ENCODE measurements at regions not wholly inside any gene's neighbourhood (a gene's known extent, or its start where the extent isn't known, plus 50 kb on each side); places are given as distances from the start of the nearest gene placed in this dataset.

GRCh38 chr2:104635608-104636007, 218.3 kb upstream of the POU3F3 start:
- no peak for DNase-seq (ENCODE audit: low spot score)

- no peak for DNase-seq (ENCODE audit: low spot score)
Observed at GRCh38 chr2:104638190-104638858, 215.6 kb upstream of the POU3F3 start.

GRCh38 chr2:104638859-104639202, 215.1 kb upstream of the POU3F3 start:
- DNase-seq (ENCODE audit: low spot score): no peak

GRCh38 chr2:104641786-104642185, 212.1 kb upstream of the POU3F3 start:
- DNase-seq (ENCODE audit: low spot score): no peak

GRCh38 chr2:104648376-104648775, 205.5 kb upstream of the POU3F3 start:
- DNase-seq (ENCODE audit: low spot score): no peak

GRCh38 chr2:104649866-104650265, 204.0 kb upstream of the POU3F3 start:
- no peak for DNase-seq (ENCODE audit: low spot score)

GRCh38 chr2:104650405-104650996, 203.4 kb upstream of the POU3F3 start:
- DNase-seq (ENCODE audit: low spot score): no peak

GRCh38 chr2:104654811-104655210, 199.1 kb upstream of the POU3F3 start:
- DNase-seq (ENCODE audit: low spot score): no peak

- DNase-seq (ENCODE audit: low spot score): no peak
Observed at GRCh38 chr2:104656571-104657163, 197.2 kb upstream of the POU3F3 start.

- DNase-seq (ENCODE audit: low spot score): no peak
Observed at GRCh38 chr2:104658144-104658835, 195.6 kb upstream of the POU3F3 start.

GRCh38 chr2:104658904-104659591, 194.9 kb upstream of the POU3F3 start:
- no peak for DNase-seq (ENCODE audit: low spot score)

GRCh38 chr2:104660991-104661390, 192.9 kb upstream of the POU3F3 start:
- DNase-seq (ENCODE audit: low spot score): no peak

- no peak for DNase-seq (ENCODE audit: low spot score)
Observed at GRCh38 chr2:104664672-104665071, 189.2 kb upstream of the POU3F3 start.

- no peak for DNase-seq (ENCODE audit: low spot score)
Observed at GRCh38 chr2:104668631-104669030, 185.3 kb upstream of the POU3F3 start.

GRCh38 chr2:104673225-104673624, 180.7 kb upstream of the POU3F3 start:
- no peak for DNase-seq (ENCODE audit: low spot score)

- DNase-seq (ENCODE audit: low spot score): no peak
Observed at GRCh38 chr2:104678181-104678580, 175.7 kb upstream of the POU3F3 start.

- DNase-seq (ENCODE audit: low spot score): no peak
Observed at GRCh38 chr2:104685591-104685990, 168.3 kb upstream of the POU3F3 start.

- no peak for DNase-seq (ENCODE audit: low spot score)
Observed at GRCh38 chr2:104687147-104687546, 166.8 kb upstream of the POU3F3 start.

- DNase-seq (ENCODE audit: low spot score): no peak
Observed at GRCh38 chr2:104690255-104690984, 163.5 kb upstream of the POU3F3 start.

GRCh38 chr2:104698276-104698675, 155.6 kb upstream of the POU3F3 start:
- no peak for DNase-seq (ENCODE audit: low spot score)

- DNase-seq (ENCODE audit: low spot score): peak; percentile 38
Observed at GRCh38 chr2:104701411-104701911, 152.5 kb upstream of the POU3F3 start.
